ENCODE measurements at regions not wholly inside any gene's neighbourhood (a gene's known extent, or its start where the extent isn't known, plus 50 kb on each side); places are given as distances from the start of the nearest gene placed in this dataset.

GRCh38 chr2:105504459-105504858, 105.6 kb upstream of the FHL2 start:
- Histone ChIP-seq H3K27me3 (ENCODE audit: insufficient read depth, low read depth, low read length) (no peaks in the 10 kb centered on the region), H3K9ac (ENCODE audit: low read length) (no peak overlapping the region), H3K79me2 (replicated peaks; ENCODE audit: insufficient read depth, low read length) (no peaks in the 10 kb centered on the region), H3K4me2 (ENCODE audit: low read length) (no peak overlapping the region), H3K36me3 (ENCODE audit: insufficient read depth, low read length) (no peaks in the 10 kb centered on the region), H3K9me3 (ENCODE audit: low read length) (no peaks in the 10 kb centered on the region), H4K20me1 (ENCODE audit: insufficient read depth) (no peaks in the 10 kb centered on the region), H3K27ac (ENCODE audit: low read length) (no peak overlapping the region), H3K4me3 (ENCODE audit: low read length) (no peak overlapping the region), H3K9me2 (ENCODE audit: insufficient read depth, low read length) (no peaks in the 10 kb centered on the region), H3F3A (ENCODE audit: insufficient read depth, low read length, poor library complexity, severe bottlenecking) (no peaks in the 10 kb centered on the region), H2AFZ (ENCODE audit: low read depth, low read length) (no peak overlapping the region)
- TF ChIP-seq MXI1 (conservative IDR thresholded peaks at IDR 0.05; ENCODE audit: poor library complexity, severe bottlenecking) (no peak), POLR2AphosphoS5 (IDR thresholded peaks at IDR 0.05) (no peak), EZH2 (IDR thresholded peaks at IDR 0.05; ENCODE audit: borderline replicate concordance, insufficient read depth, low read length, poor library complexity, severe bottlenecking) (no peak), SMC3 (conservative IDR thresholded peaks at IDR 0.05; ENCODE audit: poor library complexity) (no peak), RAD21 (conservative IDR thresholded peaks at IDR 0.05) (no peak), CTCF (IDR thresholded peaks at IDR 0.05; ENCODE audit: poor library complexity, severe bottlenecking) (no peak), TAF1 (IDR thresholded peaks at IDR 0.05; ENCODE audit: low read depth) (no peak), REST (IDR thresholded peaks at IDR 0.05; ENCODE audit: borderline replicate concordance) (no peak), EP300 (conservative IDR thresholded peaks at IDR 0.05; ENCODE audit: poor library complexity, severe bottlenecking) (no peak)

- H3K9me3 ChIP-seq (ENCODE audit: low read length) = no peaks in the 10 kb centered on the region
- no peak overlapping the region for H2AFZ ChIP-seq (ENCODE audit: low read depth, low read length)
- TF ChIP-seq SMC3 (conservative IDR thresholded peaks at IDR 0.05; ENCODE audit: poor library complexity) (no peak), EZH2 (IDR thresholded peaks at IDR 0.05; ENCODE audit: borderline replicate concordance, insufficient read depth, low read length, poor library complexity, severe bottlenecking) (no peak), RAD21 (conservative IDR thresholded peaks at IDR 0.05) (no peak), REST (IDR thresholded peaks at IDR 0.05; ENCODE audit: borderline replicate concordance) (no peak), EP300 (conservative IDR thresholded peaks at IDR 0.05; ENCODE audit: poor library complexity, severe bottlenecking) (no peak)
- H3K9ac ChIP-seq (ENCODE audit: low read length) = no peak overlapping the region
- H3K36me3 ChIP-seq (ENCODE audit: insufficient read depth, low read length) = no peaks in the 10 kb centered on the region
- H3K4me2 ChIP-seq (ENCODE audit: low read length) = no peak overlapping the region
- H3K9me2 ChIP-seq (ENCODE audit: insufficient read depth, low read length) = no peaks in the 10 kb centered on the region
- H3K79me2 ChIP-seq (replicated peaks; ENCODE audit: insufficient read depth, low read length) = no peaks in the 10 kb centered on the region
- no peak overlapping the region for H3K4me3 ChIP-seq (ENCODE audit: low read length)
- no peak overlapping the region for H3K27ac ChIP-seq (ENCODE audit: low read length)
- no peaks in the 10 kb centered on the region for H3F3A ChIP-seq (ENCODE audit: insufficient read depth, low read length, poor library complexity, severe bottlenecking)
- no peaks in the 10 kb centered on the region for H3K27me3 ChIP-seq (ENCODE audit: insufficient read depth, low read depth, low read length)
- no peaks in the 10 kb centered on the region for H4K20me1 ChIP-seq (ENCODE audit: insufficient read depth)
Observed at GRCh38 chr2:105502625-105503334, 103.9 kb upstream of the FHL2 start.
